CD8-positive, alpha-beta memory T cell (primary cell): ENCODE measurements at regions not wholly inside any gene's neighbourhood (a gene's known extent, or its start where the extent isn't known, plus 50 kb on each side); places are given as distances from the start of the nearest gene placed in this dataset.

ENCODE experiments used
- CTCF ChIA-PET: fragments of 350-600 bp; sonication (Branson Sonifier 250); formaldehyde crosslinking; loops from one replicate; lab custom pipeline; 2021; ENCODE audit warnings: antibody characterized with exemption; lab: Charles Lee
- POLR2A ChIA-PET: fragments of 350-600 bp; sonication (Branson Sonifier 250); formaldehyde crosslinking; loops from one replicate; lab custom pipeline; 2021; ENCODE audit warnings: antibody characterized with exemption; lab: Charles Lee
- DNase-seq, 5 donors: peaks; one replicate each; pipeline versions ENCODE4 v3.0.0 to v3.0.0-alpha.2; 2020 to 2022; ENCODE audit warnings: mixed read lengths in 1 of 5
- H3K27ac ChIP-seq: one replicate; pipeline ENCODE4 v1.7.0; 2013; ENCODE audit warnings: low read depth, mild to moderate bottlenecking, low read length, moderate library complexity
- H3K27me3 ChIP-seq: 2 replicates; pipeline ENCODE4 v1.7.0; 2013; ENCODE audit warnings: low read length, mild to moderate bottlenecking; ENCODE audit not compliant: insufficient read depth, poor library complexity, severe bottlenecking
- H3K36me3 ChIP-seq: 2 replicates; pipeline ENCODE4 v1.7.0; 2013; ENCODE audit warnings: mild to moderate bottlenecking, low read length, moderate library complexity; ENCODE audit not compliant: insufficient read depth
- H3K4me1 ChIP-seq: 2 replicates; pipeline ENCODE4 v1.7.0; 2013; ENCODE audit warnings: mild to moderate bottlenecking, low read length, moderate library complexity; ENCODE audit not compliant: insufficient read depth
- H3K4me3 ChIP-seq: 2 replicates; pipeline ENCODE4 v1.7.0; 2013; ENCODE audit warnings: mild to moderate bottlenecking, low read length
- H3K9me3 ChIP-seq: 2 replicates; pipeline ENCODE4 v1.7.0; 2013; ENCODE audit warnings: mild to moderate bottlenecking, low read length
- H3K27ac Mint-ChIP-seq, 8 donors: one replicate each; pipeline ENCODE4 v1.8.0; 2020 to 2021; ENCODE audit warnings: mixed read lengths in 8 of 8, mild to moderate bottlenecking in 6 of 8, inconsistent platforms in 3 of 8, moderate library complexity in 3 of 8
- H3K27me3 Mint-ChIP-seq, 2 donors: one replicate each; pipeline ENCODE4 v1.8.0; 2020 to 2021; ENCODE audit warnings: mixed read lengths in 2 of 2, mild to moderate bottlenecking in 1 of 2, moderate library complexity in 1 of 2
- H3K36me3 Mint-ChIP-seq, 3 donors: one replicate each; pipeline ENCODE4 v1.8.0; 2020 to 2021; ENCODE audit warnings: mixed read lengths in 3 of 3, inconsistent platforms in 1 of 3, mild to moderate bottlenecking in 1 of 3
- H3K4me1 Mint-ChIP-seq, 3 donors: one replicate each; pipeline ENCODE4 v1.8.0; 2020 to 2021; ENCODE audit warnings: mixed read lengths in 3 of 3, inconsistent platforms in 1 of 3, mild to moderate bottlenecking in 1 of 3
- H3K4me3 Mint-ChIP-seq, 7 donors: one replicate each; pipeline ENCODE4 v1.8.0; 2020 to 2021; ENCODE audit warnings: mixed read lengths in 7 of 7, mild to moderate bottlenecking in 6 of 7, moderate library complexity in 4 of 7, inconsistent platforms in 2 of 7
- H3K9me3 Mint-ChIP-seq, 5 donors: one replicate each; pipeline ENCODE4 v1.8.0; 2020 to 2022; ENCODE audit warnings: mixed read lengths in 5 of 5, mild to moderate bottlenecking in 3 of 5, moderate library complexity in 2 of 5, inconsistent platforms in 1 of 5

GRCh38 chr18:56158676-56159075, 479.7 kb downstream of the TXNL1 start:
- Mint-ChIP-seq H3K9me3 (peaks cover 2 to 7% (median 5%) of the 10 kb centered on the region in 5 donors), H3K36me3 (no peaks in the 10 kb centered on the region), H3K27me3 (no peaks in the 10 kb centered on the region), H3K4me1 (no peaks in the 10 kb centered on the region), H3K27ac (no peak overlapping the region), H3K4me3 (no peak overlapping the region)
- H3K4me1 ChIP-seq = no peaks in the 10 kb centered on the region
- ChIA-PET CTCF (no interaction called here), POLR2A (no interaction called here)
- no peak overlapping the region for H3K4me3 ChIP-seq
- no peaks in the 10 kb centered on the region for H3K36me3 ChIP-seq
- H3K27me3 ChIP-seq = no peaks in the 10 kb centered on the region
- H3K27ac ChIP-seq = no peak overlapping the region
- no peak for DNase-seq
- no peaks in the 10 kb centered on the region for H3K9me3 ChIP-seq

- H3K4me1 ChIP-seq = no peaks in the 10 kb centered on the region
- Mint-ChIP-seq H3K9me3 (peaks cover 2 to 7% (median 5%) of the 10 kb centered on the region in 5 donors), H3K27ac (no peak overlapping the region), H3K4me3 (no peak overlapping the region), H3K36me3 (no peaks in the 10 kb centered on the region), H3K27me3 (no peaks in the 10 kb centered on the region), H3K4me1 (no peaks in the 10 kb centered on the region)
- no peak overlapping the region for H3K27ac ChIP-seq
- POLR2A ChIA-PET = no interaction called here
- no peak overlapping the region for H3K4me3 ChIP-seq
- H3K9me3 ChIP-seq = no peaks in the 10 kb centered on the region
- H3K36me3 ChIP-seq = no peaks in the 10 kb centered on the region
- no peak for DNase-seq
- CTCF ChIA-PET = no interaction called here
- H3K27me3 ChIP-seq = no peaks in the 10 kb centered on the region
These were observed 480.9 kb downstream of the TXNL1 start for GRCh38 chr18:56157541-56157940.

- H3K4me1 ChIP-seq = no peaks in the 10 kb centered on the region
- no peaks in the 10 kb centered on the region for H3K9me3 ChIP-seq
- DNase-seq = no peak
- Mint-ChIP-seq H3K9me3 (peaks cover 0 to 7% (median 5%) of the 10 kb centered on the region in 5 donors), H3K4me3 (no peak overlapping the region), H3K27ac (no peak overlapping the region), H3K27me3 (no peaks in the 10 kb centered on the region), H3K36me3 (no peaks in the 10 kb centered on the region), H3K4me1 (no peaks in the 10 kb centered on the region)
- H3K4me3 ChIP-seq = no peak overlapping the region
- ChIA-PET POLR2A (no interaction called here), CTCF (no interaction called here)
- no peaks in the 10 kb centered on the region for H3K36me3 ChIP-seq
- no peaks in the 10 kb centered on the region for H3K27me3 ChIP-seq
- H3K27ac ChIP-seq = no peak overlapping the region
These were observed 485.7 kb downstream of the TXNL1 start for GRCh38 chr18:56152551-56153310.

- no peak overlapping the region for H3K4me3 Mint-ChIP-seq
- no peak overlapping the region for H3K4me3 ChIP-seq
- H3K9me3 ChIP-seq = no peaks in the 10 kb centered on the region
- H3K4me1 ChIP-seq = no peaks in the 10 kb centered on the region
- H3K9me3 Mint-ChIP-seq = peaks cover 0 to 10% (median 0%) of the 10 kb centered on the region in 5 donors
- H3K27me3 Mint-ChIP-seq = no peaks in the 10 kb centered on the region
- no peak for DNase-seq
- H3K36me3 ChIP-seq = no peaks in the 10 kb centered on the region
- ChIA-PET POLR2A (no interaction called here), CTCF (no interaction called here)
- H3K27me3 ChIP-seq = no peaks in the 10 kb centered on the region
- no peaks in the 10 kb centered on the region for H3K4me1 Mint-ChIP-seq
- no peak overlapping the region for H3K27ac Mint-ChIP-seq
- H3K27ac ChIP-seq = no peak overlapping the region
- no peaks in the 10 kb centered on the region for H3K36me3 Mint-ChIP-seq
These were observed 490.0 kb downstream of the TXNL1 start for GRCh38 chr18:56148373-56148772.

GRCh38 chr18:56146565-56146964, 491.8 kb downstream of the TXNL1 start:
- Histone ChIP-seq H3K4me3 (no peak overlapping the region), H3K27me3 (no peaks in the 10 kb centered on the region), H3K27ac (no peak overlapping the region), H3K9me3 (no peaks in the 10 kb centered on the region), H3K36me3 (no peaks in the 10 kb centered on the region), H3K4me1 (no peaks in the 10 kb centered on the region)
- DNase-seq = no peak
- no peaks in the 10 kb centered on the region for H3K27me3 Mint-ChIP-seq
- no peaks in the 10 kb centered on the region for H3K4me1 Mint-ChIP-seq
- ChIA-PET CTCF (no interaction called here), POLR2A (no interaction called here)
- H3K9me3 Mint-ChIP-seq = peaks cover 0 to 12% (median 0%) of the 10 kb centered on the region in 5 donors
- H3K27ac Mint-ChIP-seq = no peak overlapping the region
- no peaks in the 10 kb centered on the region for H3K36me3 Mint-ChIP-seq
- H3K4me3 Mint-ChIP-seq = no peak overlapping the region

- Histone ChIP-seq H3K36me3 (no peaks in the 10 kb centered on the region), H3K9me3 (no peaks in the 10 kb centered on the region), H3K4me3 (no peak overlapping the region), H3K4me1 (no peaks in the 10 kb centered on the region), H3K27ac (no peak overlapping the region), H3K27me3 (no peaks in the 10 kb centered on the region)
- Mint-ChIP-seq H3K4me3 (no peak overlapping the region), H3K4me1 (no peaks in the 10 kb centered on the region), H3K9me3 (peaks cover 0 to 12% (median 0%) of the 10 kb centered on the region in 5 donors), H3K27ac (no peak overlapping the region), H3K27me3 (no peaks in the 10 kb centered on the region), H3K36me3 (no peaks in the 10 kb centered on the region)
- POLR2A ChIA-PET = no interaction called here
- DNase-seq = no peak
- CTCF ChIA-PET = no interaction called here
These were observed 496.4 kb downstream of the TXNL1 start for GRCh38 chr18:56142001-56142400.

GRCh38 chr18:56139792-56140254, 498.6 kb downstream of the TXNL1 start:
- H3K27me3 Mint-ChIP-seq = no peaks in the 10 kb centered on the region
- CTCF ChIA-PET = no interaction called here

GRCh38 chr18:56139372-56139771, 499.0 kb downstream of the TXNL1 start:
- no peak overlapping the region for H3K27ac ChIP-seq
- H3K27me3 Mint-ChIP-seq = no peaks in the 10 kb centered on the region
- peaks cover 0 to 6% (median 0%) of the 10 kb centered on the region in 5 donors for H3K9me3 Mint-ChIP-seq
- CTCF ChIA-PET = no interaction called here
- no peaks in the 10 kb centered on the region for H3K4me1 ChIP-seq
- H3K27me3 ChIP-seq = no peaks in the 10 kb centered on the region
- no peaks in the 10 kb centered on the region for H3K4me1 Mint-ChIP-seq
- POLR2A ChIA-PET = no interaction called here
- no peak overlapping the region for H3K4me3 ChIP-seq
- DNase-seq = no peak
- H3K27ac Mint-ChIP-seq = no peak overlapping the region
- H3K36me3 Mint-ChIP-seq = no peaks in the 10 kb centered on the region
- H3K4me3 Mint-ChIP-seq = no peak overlapping the region
- no peaks in the 10 kb centered on the region for H3K9me3 ChIP-seq
- no peaks in the 10 kb centered on the region for H3K36me3 ChIP-seq

More at GRCh38 chr18:56139792-56140254, 498.6 kb downstream of the TXNL1 start:
- H3K27ac ChIP-seq = no peak overlapping the region
- POLR2A ChIA-PET = no interaction called here
- no peak for DNase-seq
- no peaks in the 10 kb centered on the region for H3K27me3 ChIP-seq
- H3K36me3 ChIP-seq = no peaks in the 10 kb centered on the region
- peaks cover 0 to 8% (median 0%) of the 10 kb centered on the region in 5 donors for H3K9me3 Mint-ChIP-seq
- no peak overlapping the region for H3K4me3 ChIP-seq
- H3K9me3 ChIP-seq = no peaks in the 10 kb centered on the region
- H3K27ac Mint-ChIP-seq = no peak overlapping the region
- H3K4me3 Mint-ChIP-seq = no peak overlapping the region
- H3K4me1 Mint-ChIP-seq = no peaks in the 10 kb centered on the region
- H3K36me3 Mint-ChIP-seq = no peaks in the 10 kb centered on the region
- H3K4me1 ChIP-seq = no peaks in the 10 kb centered on the region
